GM12891 (cell line): ENCODE measurements at regions not wholly inside any gene's neighbourhood (a gene's known extent, or its start where the extent isn't known, plus 50 kb on each side); places are given as distances from the start of the nearest gene placed in this dataset.

Experiments
- POLR2AphosphoS5 ChIP-seq: IDR thresholded peaks from 2 replicates; pipeline ENCODE4 v1.6.1; 2011; ENCODE audit warnings: low read depth, low read length, control low read depth
- POU2F2 ChIP-seq: IDR thresholded peaks from 2 replicates; pipeline ENCODE4 v1.6.1; 2011; ENCODE audit warnings: low read depth, mild to moderate bottlenecking, control low read depth, low read length, moderate library complexity

- no peak for TF ChIP-seq POU2F2
- TF ChIP-seq POLR2AphosphoS5, result no peak
Measured at GRCh38 chr16:79449900-79450299, 150.6 kb downstream of the MAF start.
